ENCODE measurements at regions not wholly inside any gene's neighbourhood (a gene's known extent, or its start where the extent isn't known, plus 50 kb on each side); places are given as distances from the start of the nearest gene placed in this dataset.

- H3K4me3 ChIP-seq (ENCODE audit: low read depth, low read length): no peak overlapping the region
- no peak for TF ChIP-seq CTCF (IDR thresholded peaks at IDR 0.05; ENCODE audit: borderline replicate concordance, insufficient read depth, low read depth, low read length)
These were observed 181.1 kb upstream of the RGPD4 start for GRCh38 chr2:107645586-107645985.

- no peak overlapping the region for H3K4me3 ChIP-seq (ENCODE audit: low read depth, low read length)
- TF ChIP-seq CTCF (IDR thresholded peaks at IDR 0.05; ENCODE audit: borderline replicate concordance, insufficient read depth, low read depth, low read length): no peak
These were observed 177.8 kb upstream of the RGPD4 start for GRCh38 chr2:107648781-107649404.

- TF ChIP-seq CTCF (IDR thresholded peaks at IDR 0.05; ENCODE audit: borderline replicate concordance, insufficient read depth, low read depth, low read length): no peak
- no peak overlapping the region for H3K4me3 ChIP-seq (ENCODE audit: low read depth, low read length)
These were observed 169.6 kb upstream of the RGPD4 start for GRCh38 chr2:107657049-107657448.

- TF ChIP-seq CTCF (IDR thresholded peaks at IDR 0.05; ENCODE audit: borderline replicate concordance, insufficient read depth, low read depth, low read length): no peak
- H3K4me3 ChIP-seq (ENCODE audit: low read depth, low read length): no peak overlapping the region
These were observed 163.1 kb upstream of the RGPD4 start for GRCh38 chr2:107663632-107664031.

GRCh38 chr2:107669335-107669734 is 157.4 kb upstream of the RGPD4 start:
- no peak overlapping the region for H3K4me3 ChIP-seq (ENCODE audit: low read depth, low read length)
- TF ChIP-seq CTCF (IDR thresholded peaks at IDR 0.05; ENCODE audit: borderline replicate concordance, insufficient read depth, low read depth, low read length): no peak

GRCh38 chr2:107681936-107682335 is 144.8 kb upstream of the RGPD4 start:
- no peak overlapping the region for H3K4me3 ChIP-seq (ENCODE audit: low read depth, low read length)
- TF ChIP-seq CTCF (IDR thresholded peaks at IDR 0.05; ENCODE audit: borderline replicate concordance, insufficient read depth, low read depth, low read length): no peak

GRCh38 chr2:107684421-107684820 is 142.3 kb upstream of the RGPD4 start:
- H3K4me3 ChIP-seq (ENCODE audit: low read depth, low read length): no peak overlapping the region
- no peak for TF ChIP-seq CTCF (IDR thresholded peaks at IDR 0.05; ENCODE audit: borderline replicate concordance, insufficient read depth, low read depth, low read length)

Measured in GM12875 (cell line).